ENCODE measurements at regions not wholly inside any gene's neighbourhood (a gene's known extent, or its start where the extent isn't known, plus 50 kb on each side); places are given as distances from the start of the nearest gene placed in this dataset.

GRCh38 chr10:4035599-4035945 lies 250.6 kb upstream of the KLF6 start:
- no peak for FAIRE-seq

DNA sequence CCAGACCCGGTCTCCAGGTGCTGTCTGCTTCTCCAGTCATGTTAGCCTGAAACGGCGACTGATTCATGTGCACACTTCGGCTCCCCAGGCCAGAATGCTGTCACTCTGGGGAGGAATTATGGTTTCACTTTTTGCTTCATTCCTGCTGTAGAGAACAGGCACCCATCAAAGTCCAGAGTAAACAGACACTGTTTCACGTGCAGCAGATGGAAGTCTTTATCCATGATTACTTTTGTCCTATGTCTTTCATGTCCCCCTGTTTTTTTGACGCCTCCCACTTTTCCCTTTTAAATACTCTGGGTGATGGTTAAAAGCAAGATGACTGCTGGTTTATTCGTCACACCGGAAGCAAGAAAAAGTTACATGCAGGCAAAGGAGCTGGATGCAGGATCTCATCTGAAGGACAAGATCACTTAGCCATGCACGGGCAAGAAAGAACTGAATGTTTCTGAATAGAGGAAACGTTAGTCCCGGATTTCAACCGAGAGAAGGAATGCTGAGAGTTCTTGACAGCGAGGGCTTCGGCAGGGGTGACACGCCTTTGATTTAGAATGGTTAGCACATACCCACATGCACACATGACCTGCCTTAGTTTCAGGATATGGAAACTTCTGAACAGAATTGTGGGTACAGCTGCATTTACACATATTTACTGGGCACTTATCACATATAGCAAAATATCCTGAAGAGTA lies 250.0 kb upstream of the KLF6 start:
- no peak for FAIRE-seq

- no peak for FAIRE-seq
Measured at GRCh38 chr10:4033341-4033896, 248.4 kb upstream of the KLF6 start.

DNA sequence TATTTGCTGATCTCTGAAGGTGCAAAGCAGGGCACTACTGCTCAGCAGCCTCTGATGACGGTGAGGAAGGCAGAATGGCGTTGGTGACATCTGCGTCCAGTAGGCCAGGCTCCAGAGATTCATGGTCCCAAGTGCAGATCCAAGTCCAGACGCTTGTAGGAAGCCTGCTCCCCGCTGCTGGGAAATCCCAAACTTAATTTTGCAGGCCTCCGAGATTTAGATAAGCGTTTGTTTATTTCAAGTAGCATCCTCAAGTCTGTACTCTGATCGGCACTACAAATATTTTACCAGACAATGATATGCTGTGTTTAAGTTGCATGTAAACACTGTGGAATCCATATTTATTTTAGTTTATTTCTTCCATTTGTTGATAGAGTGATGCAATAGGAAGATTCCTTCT lies 244.9 kb upstream of the KLF6 start:
- FAIRE-seq = no peak

- no peak for FAIRE-seq
Measured at GRCh38 chr10:4028854-4029583, 244.0 kb upstream of the KLF6 start.

- no peak for FAIRE-seq
Measured at GRCh38 chr10:4028027-4028471, 243.0 kb upstream of the KLF6 start.

- FAIRE-seq = no peak
Measured at GRCh38 chr10:4025339-4025738, 240.3 kb upstream of the KLF6 start.

- no peak for FAIRE-seq
Measured at GRCh38 chr10:4024516-4025245, 239.7 kb upstream of the KLF6 start.

- FAIRE-seq = no peak
Measured at GRCh38 chr10:4024027-4024426, 239.0 kb upstream of the KLF6 start.

DNA sequence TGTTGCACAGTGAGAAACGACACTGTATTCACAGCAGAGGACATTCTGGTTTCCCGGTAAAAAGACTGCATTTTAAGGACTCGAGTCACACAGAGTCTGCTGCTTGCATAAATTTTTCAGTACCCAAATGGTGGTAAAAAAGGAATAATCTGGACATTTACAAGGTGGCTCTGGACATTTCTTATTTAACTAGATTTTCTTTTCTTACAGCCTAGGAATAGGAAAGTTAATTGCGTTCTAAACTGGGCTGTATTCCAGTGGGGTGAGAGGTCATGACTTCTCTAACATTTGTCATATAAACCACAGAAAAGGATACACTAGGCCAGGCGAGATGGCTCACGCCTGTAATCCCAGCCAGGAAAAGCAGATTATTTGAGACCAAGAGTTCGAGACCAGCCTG lies 237.5 kb upstream of the KLF6 start:
- FAIRE-seq = no peak

GRCh38 chr10:4020631-4021030 lies 235.6 kb upstream of the KLF6 start:
- no peak for FAIRE-seq

- FAIRE-seq = no peak
Measured at GRCh38 chr10:4018054-4018511, 233.1 kb upstream of the KLF6 start.

GRCh38 chr10:4017336-4017735 lies 232.3 kb upstream of the KLF6 start:
- FAIRE-seq = no peak

DNA sequence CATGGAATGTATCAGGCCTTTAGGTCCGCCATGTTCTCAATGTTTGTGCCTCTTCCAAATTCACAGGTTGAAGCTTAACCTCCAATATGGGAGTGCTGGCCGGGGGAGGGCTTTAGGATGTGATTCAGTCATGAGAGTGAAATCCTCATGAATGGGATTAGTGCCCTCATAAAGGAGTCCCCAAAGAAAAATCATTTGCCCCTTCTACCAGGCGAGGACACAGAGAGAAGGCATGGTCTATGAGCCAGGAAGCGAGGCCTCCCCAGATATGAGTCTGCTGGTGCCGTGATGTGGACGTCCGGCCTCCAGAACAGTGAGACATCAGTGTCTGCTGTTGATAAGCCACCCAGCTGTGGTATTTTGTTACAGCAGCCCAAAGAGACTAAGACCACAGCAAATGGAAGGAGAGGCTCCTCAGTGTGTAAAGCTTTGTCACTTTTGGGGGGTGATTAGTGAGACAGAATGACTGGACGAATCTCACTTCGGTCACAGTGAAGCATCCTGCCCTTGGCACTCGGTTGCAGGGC lies 231.3 kb upstream of the KLF6 start:
- no peak for FAIRE-seq

GRCh38 chr10:4013651-4014121 lies 228.7 kb upstream of the KLF6 start:
- FAIRE-seq = no peak

GRCh38 chr10:4012848-4013247 lies 227.8 kb upstream of the KLF6 start:
- FAIRE-seq = no peak

DNA sequence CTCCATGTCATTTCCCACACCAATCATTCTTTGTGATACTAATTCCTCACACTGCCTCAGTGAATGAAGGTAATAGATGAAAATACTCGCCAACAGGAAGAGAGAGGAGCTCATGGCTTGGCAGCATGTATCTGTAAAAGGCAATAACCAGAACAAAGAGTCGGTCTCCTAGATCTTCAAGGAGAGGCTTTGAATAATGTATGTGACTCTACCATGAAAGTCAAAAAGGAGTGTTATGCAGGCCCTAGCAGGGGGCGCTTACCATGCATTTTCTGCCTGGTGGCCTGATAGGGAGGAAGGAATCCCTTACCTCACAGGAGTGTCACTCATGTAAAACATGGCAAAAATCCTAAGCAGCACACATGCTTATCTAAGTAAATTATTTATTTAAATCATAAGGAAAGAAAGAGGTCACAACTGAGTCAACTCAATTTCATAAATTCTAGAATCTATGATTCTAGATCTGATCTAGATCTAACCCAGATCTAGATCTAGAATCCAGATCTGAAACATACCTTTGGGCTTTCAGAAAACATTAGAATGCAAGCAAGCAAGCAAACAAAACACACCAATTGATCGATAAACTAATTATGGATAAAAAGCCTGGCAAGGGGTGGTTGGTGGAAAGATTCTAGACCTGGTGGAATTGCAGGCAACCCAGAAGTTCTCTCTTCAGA lies 226.3 kb upstream of the KLF6 start:
- FAIRE-seq = no peak

GRCh38 chr10:4008676-4009382 lies 223.8 kb upstream of the KLF6 start:
- FAIRE-seq = no peak

DNA sequence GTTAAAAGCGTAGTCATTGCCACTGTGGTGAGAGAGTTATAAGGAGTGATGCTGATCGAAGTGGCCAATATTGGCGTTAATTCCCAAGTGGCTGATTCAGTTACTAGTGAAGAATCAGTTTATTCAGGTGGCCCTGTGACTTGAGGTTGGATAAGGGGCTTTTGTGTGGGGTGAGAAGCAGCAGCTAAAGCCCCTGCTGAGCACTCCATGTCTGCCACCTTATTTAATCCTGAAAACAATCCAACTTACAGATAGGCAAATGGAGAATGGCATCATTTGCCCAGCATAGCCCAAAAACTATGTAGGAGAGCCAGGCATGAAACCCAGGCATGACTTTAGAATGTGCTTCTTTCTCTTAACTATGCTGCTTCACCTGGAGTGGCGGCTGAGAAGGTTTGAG lies 222.8 kb upstream of the KLF6 start:
- FAIRE-seq = no peak

DNA sequence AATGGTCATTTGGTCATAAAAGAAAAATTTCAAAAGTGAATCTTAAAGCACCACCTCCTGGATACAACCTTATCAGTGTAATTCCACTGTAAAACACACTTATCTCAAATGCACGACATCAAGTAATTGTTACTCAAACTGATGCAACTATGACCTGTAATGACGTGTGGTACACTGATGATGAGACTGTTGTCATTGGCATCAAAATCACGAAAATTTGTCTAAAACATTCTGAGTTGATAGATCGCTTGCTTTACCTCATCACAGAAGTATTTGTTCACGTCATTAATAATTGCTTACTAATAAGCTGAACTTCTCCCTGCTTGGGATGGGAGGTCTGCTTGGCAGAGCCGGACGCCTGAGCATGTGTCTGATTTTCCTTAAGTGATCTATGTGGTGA lies 221.8 kb upstream of the KLF6 start:
- FAIRE-seq = no peak

GRCh38 chr10:4006051-4006450 lies 221.0 kb upstream of the KLF6 start:
- no peak for FAIRE-seq

- no peak for FAIRE-seq
Measured at GRCh38 chr10:4004990-4005389, 220.0 kb upstream of the KLF6 start.

All from G401.6 (cell line).